Cardiac muscle cell (in vitro differentiated cells and primary cell): ENCODE measurements at regions not wholly inside any gene's neighbourhood (a gene's known extent, or its start where the extent isn't known, plus 50 kb on each side); places are given as distances from the start of the nearest gene placed in this dataset.

Experiments
- DNase-seq, 2 donors: peaks; one replicate each; pipeline versions ENCODE4 v3.0.0 to v3.0.0-alpha.2; 2010 to 2017; ENCODE audit warnings: low read depth in 1 of 2, low spot score in 1 of 2
- H3K27ac ChIP-seq: fragments of 200-600 bp; sonication (generic); 2 replicates; pipeline ENCODE4 v1.5.1; 2016
- H3K27me3 ChIP-seq: fragments of 200-600 bp; sonication (generic); 2 replicates; pipeline ENCODE4 v1.6.0; 2016; ENCODE audit warnings: control low read depth
- H3K36me3 ChIP-seq: fragments of 200-600 bp; sonication (generic); 2 replicates; pipeline ENCODE4 v1.5.1; 2016; ENCODE audit warnings: control low read depth
- H3K4me1 ChIP-seq: fragments of 200-600 bp; sonication (generic); 2 replicates; pipeline ENCODE4 v1.8.1; 2017; ENCODE audit warnings: low read depth, mild to moderate bottlenecking, mixed run types
- H3K4me3 ChIP-seq: fragments of 200-600 bp; sonication (generic); 2 replicates; pipeline ENCODE4 v1.5.1; 2016; ENCODE audit warnings: mild to moderate bottlenecking
- H3K9me3 ChIP-seq: fragments of 200-600 bp; sonication (generic); 2 replicates; pipeline ENCODE4 v1.5.1; 2017; ENCODE audit warnings: low read depth, mild to moderate bottlenecking, control low read depth
- CTCF ChIP-seq: IDR thresholded peaks from 2 replicates; pipeline ENCODE4 v1.5.1; 2012; ENCODE audit warnings: low read depth, mild to moderate bottlenecking, low read length

GRCh38 chr4:147049946-147050345, 104.3 kb upstream of the TTC29 start:
- H3K4me3 ChIP-seq: no peak overlapping the region
- no peaks in the 10 kb centered on the region for H3K9me3 ChIP-seq
- H3K36me3 ChIP-seq: no peaks in the 10 kb centered on the region
- DNase-seq: no peak
- peaks cover 10% of the 10 kb centered on the region for H3K4me1 ChIP-seq
- H3K27me3 ChIP-seq: no peaks in the 10 kb centered on the region
- H3K27ac ChIP-seq: peak overlapping the region; percentile 59
- no peak for TF ChIP-seq CTCF

GRCh38 chr4:147050356-147050765, 104.7 kb upstream of the TTC29 start:
- H3K9me3 ChIP-seq: no peaks in the 10 kb centered on the region
- peaks cover 10% of the 10 kb centered on the region for H3K4me1 ChIP-seq
- H3K4me3 ChIP-seq: no peak overlapping the region
- peak; percentile 29 to 77 for DNase-seq
- no peak for TF ChIP-seq CTCF
- peak overlapping the region; percentile 59 for H3K27ac ChIP-seq
- H3K27me3 ChIP-seq: no peaks in the 10 kb centered on the region
- no peaks in the 10 kb centered on the region for H3K36me3 ChIP-seq

DNA sequence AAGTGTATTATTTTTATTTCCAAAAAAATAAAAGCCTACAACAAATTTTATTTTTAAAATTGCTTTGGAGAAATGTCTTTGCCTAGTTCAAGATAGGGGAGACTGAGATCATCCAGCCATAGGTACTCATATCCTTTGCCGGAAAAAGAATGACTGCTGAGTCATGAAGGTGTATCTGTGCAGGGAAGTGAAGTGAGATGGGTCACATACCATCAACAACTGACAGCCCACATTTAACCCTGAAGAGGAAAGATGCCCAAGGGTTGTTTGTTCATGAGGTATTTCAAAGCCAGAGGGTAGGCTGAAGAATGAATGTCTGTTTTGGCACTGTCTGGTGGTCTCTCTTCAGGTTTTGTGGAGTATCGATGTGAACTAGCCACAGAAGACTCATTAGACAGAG, 106.7 kb upstream of the TTC29 start:
- Histone ChIP-seq H3K27ac (no peak overlapping the region), H3K4me3 (no peak overlapping the region), H3K4me1 (peaks cover 10% of the 10 kb centered on the region), H3K36me3 (no peaks in the 10 kb centered on the region), H3K9me3 (no peaks in the 10 kb centered on the region), H3K27me3 (no peaks in the 10 kb centered on the region)
- no peak for DNase-seq
- TF ChIP-seq CTCF: no peak

DNA sequence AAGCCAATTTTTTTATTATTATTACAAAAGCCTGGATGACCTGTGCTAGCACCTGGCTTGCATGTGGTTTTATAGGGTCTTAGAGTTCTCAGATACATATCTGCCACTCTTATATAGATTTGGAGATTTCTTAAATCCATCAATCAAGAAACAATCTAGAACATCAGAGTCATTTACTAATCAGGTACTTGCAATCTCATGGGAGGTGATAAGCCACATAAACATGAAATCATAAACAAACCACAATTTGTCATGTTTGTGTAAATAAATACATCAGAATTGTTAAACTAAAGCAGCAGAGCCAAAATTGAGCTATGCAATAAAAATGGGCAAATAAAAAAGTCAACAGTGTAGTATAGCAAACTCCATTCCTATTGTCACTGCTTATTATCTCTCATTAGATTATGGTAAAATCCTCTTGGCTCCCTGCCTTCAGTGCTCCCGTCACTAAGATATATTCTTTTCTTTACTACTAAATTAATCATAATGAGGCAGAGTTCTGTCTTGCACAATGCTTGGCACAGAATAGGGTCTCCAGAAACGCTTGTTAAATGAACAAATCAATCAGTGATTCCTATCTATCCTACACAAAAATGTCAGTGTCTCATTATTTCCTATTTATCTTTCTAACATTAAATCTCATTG, 108.7 kb upstream of the TTC29 start:
- H3K27me3 ChIP-seq: no peaks in the 10 kb centered on the region
- H3K27ac ChIP-seq: no peak overlapping the region
- no peaks in the 10 kb centered on the region for H3K9me3 ChIP-seq
- no peak overlapping the region for H3K4me3 ChIP-seq
- TF ChIP-seq CTCF: no peak
- peaks cover 10% of the 10 kb centered on the region for H3K4me1 ChIP-seq
- peak in 1 of 2 donors; percentile 60 for DNase-seq
- no peaks in the 10 kb centered on the region for H3K36me3 ChIP-seq

GRCh38 chr4:147056940-147057610, 111.4 kb upstream of the TTC29 start:
- H3K36me3 ChIP-seq: no peaks in the 10 kb centered on the region
- no peak overlapping the region for H3K4me3 ChIP-seq
- DNase-seq: peak in 1 of 2 donors; percentile 46
- TF ChIP-seq CTCF: no peak
- H3K27ac ChIP-seq: no peak overlapping the region
- no peaks in the 10 kb centered on the region for H3K4me1 ChIP-seq
- no peaks in the 10 kb centered on the region for H3K27me3 ChIP-seq
- no peaks in the 10 kb centered on the region for H3K9me3 ChIP-seq
